ENCODE measurements at regions not wholly inside any gene's neighbourhood (a gene's known extent, or its start where the extent isn't known, plus 50 kb on each side); places are given as distances from the start of the nearest gene placed in this dataset.
A peak's percentile ranks its signal among the peaks of the same experiment; 100 is the strongest.

GRCh38 chr17:63337579-63337978 is 108.5 kb downstream of the CYB561 start:
- peak; percentile 6 for ATAC-seq (ENCODE audit: insufficient number of reproducible peaks, low FRiP score, low read depth)
- no peak overlapping the region for H3K4me3 ChIP-seq
- H3K27me3 ChIP-seq (replicated peaks; ENCODE audit: insufficient read depth): no peaks in the 10 kb centered on the region
- no peak overlapping the region for H3K27ac ChIP-seq
- no peak for TF ChIP-seq CTCF (IDR thresholded peaks at IDR 0.05)
- no peak for DNase-seq (ENCODE audit: low spot score)
- H3K36me3 ChIP-seq: no peaks in the 10 kb centered on the region
- no peaks in the 10 kb centered on the region for H3K9me3 ChIP-seq
- peaks cover 16 to 26% of the 10 kb centered on the region in 2 donors for H3K4me1 ChIP-seq (ENCODE audit: control insufficient read depth in 1 of 2, low read depth in 2 of 2)

DNA sequence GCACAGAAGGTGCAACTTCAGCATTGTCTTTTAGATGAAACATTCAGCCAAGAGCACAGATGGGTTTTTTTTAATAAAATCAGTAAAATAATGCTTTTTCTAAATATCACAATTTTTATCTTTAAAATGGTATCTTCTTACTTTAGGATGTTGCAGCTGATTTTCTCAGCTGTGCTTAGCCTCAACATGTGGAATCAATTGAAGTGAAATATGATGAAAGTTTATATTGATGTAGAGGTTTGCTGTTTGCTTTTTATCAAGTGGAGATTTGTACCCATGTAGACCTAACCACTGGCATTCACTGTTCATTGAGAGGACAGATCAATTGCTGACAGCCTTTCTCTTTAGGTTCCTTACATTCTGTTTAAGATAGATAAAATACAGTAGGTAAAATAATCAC is 107.8 kb downstream of the CYB561 start:
- no peaks in the 10 kb centered on the region for H3K9me3 ChIP-seq
- DNase-seq (ENCODE audit: low spot score): no peak

DNA sequence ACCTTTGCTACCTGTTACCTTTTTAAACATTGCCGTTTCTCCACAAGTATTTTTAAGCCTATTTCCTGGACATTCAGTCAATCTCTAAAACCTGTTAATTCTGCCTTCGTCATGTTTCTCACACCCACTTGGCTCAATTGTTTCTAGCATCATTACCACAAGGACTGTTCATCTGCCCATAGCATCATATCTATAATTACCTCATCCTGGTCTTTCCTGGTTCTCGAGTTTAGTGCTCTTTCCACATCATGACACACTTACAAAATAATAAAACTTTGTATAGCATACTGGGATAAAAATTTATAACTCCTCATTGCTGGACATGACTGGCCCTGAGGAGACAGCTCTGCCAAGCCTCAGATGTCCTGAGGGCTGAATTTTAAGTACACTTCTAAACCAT is 104.8 kb downstream of the CYB561 start:
- H3K36me3 ChIP-seq: no peaks in the 10 kb centered on the region
- ATAC-seq (ENCODE audit: insufficient number of reproducible peaks, low FRiP score, low read depth): no peak
- no peak overlapping the region for H3K27ac ChIP-seq
- no peak overlapping the region for H3K4me3 ChIP-seq
- TF ChIP-seq CTCF (IDR thresholded peaks at IDR 0.05): no peak
- H3K27me3 ChIP-seq (replicated peaks; ENCODE audit: insufficient read depth): no peaks in the 10 kb centered on the region
- no peaks in the 10 kb centered on the region for H3K9me3 ChIP-seq
- peaks cover 5 to 8% of the 10 kb centered on the region in 2 donors for H3K4me1 ChIP-seq (ENCODE audit: control insufficient read depth in 1 of 2, low read depth in 2 of 2)
- DNase-seq (ENCODE audit: low spot score): no peak

More for the DNA sequence above, 107.8 kb downstream of the CYB561 start:
- H3K36me3 ChIP-seq: no peaks in the 10 kb centered on the region
- H3K4me1 ChIP-seq (ENCODE audit: control insufficient read depth in 1 of 2, low read depth in 2 of 2): peaks cover 16 to 25% of the 10 kb centered on the region in 2 donors
- TF ChIP-seq CTCF (IDR thresholded peaks at IDR 0.05): no peak
- ATAC-seq (ENCODE audit: insufficient number of reproducible peaks, low FRiP score, low read depth): no peak
- no peak overlapping the region for H3K4me3 ChIP-seq
- H3K27me3 ChIP-seq (replicated peaks; ENCODE audit: insufficient read depth): no peaks in the 10 kb centered on the region
- H3K27ac ChIP-seq: no peak overlapping the region

DNA sequence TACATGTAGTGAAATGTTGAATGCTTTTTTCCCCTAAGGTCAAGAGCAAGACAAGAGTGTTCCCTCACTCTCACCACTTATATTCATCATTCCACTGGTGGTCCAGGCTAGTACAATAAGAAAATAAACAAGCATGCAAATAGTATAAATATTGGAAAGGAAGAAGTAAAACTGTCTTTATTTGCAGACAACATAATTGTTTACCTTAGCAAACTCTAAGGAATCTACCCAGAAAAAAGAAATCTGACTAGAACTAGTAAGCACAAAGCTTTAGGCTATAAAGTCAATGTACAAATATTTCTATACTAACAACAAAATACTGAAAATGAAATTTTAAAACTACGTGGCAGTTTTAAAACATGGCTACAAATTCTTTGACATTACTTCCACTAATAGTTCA is 101.7 kb downstream of the CYB561 start:
- Histone ChIP-seq H3K4me1 (ENCODE audit: control insufficient read depth in 1 of 2, low read depth in 2 of 2) (peaks cover 1 to 2% of the 10 kb centered on the region in 2 donors), H3K27ac (no peak overlapping the region), H3K36me3 (no peaks in the 10 kb centered on the region), H3K4me3 (no peak overlapping the region), H3K9me3 (no peaks in the 10 kb centered on the region), H3K27me3 (replicated peaks; ENCODE audit: insufficient read depth) (no peaks in the 10 kb centered on the region)
- TF ChIP-seq CTCF (IDR thresholded peaks at IDR 0.05): no peak
- no peak for ATAC-seq (ENCODE audit: insufficient number of reproducible peaks, low FRiP score, low read depth)
- DNase-seq (ENCODE audit: low spot score): no peak

DNA sequence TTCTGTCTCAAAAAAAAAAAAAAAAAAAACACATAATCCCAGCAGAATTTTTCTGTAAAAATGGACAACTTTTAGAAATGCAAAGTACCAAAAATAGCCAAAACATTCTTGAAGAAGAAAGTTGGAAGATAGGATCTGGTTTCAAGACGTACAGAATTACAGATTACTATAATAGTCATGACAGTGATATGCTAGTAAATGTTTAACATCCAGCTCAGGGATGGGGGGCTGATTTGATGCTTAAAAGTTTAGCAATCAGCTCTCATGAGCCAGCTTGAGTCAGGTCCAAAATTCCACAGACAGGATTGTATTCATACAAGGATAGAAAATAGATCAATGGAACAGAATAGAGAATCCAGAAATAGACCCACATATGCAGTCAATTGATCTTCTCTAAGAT is 100.5 kb downstream of the CYB561 start:
- no peaks in the 10 kb centered on the region for H3K36me3 ChIP-seq
- no peaks in the 10 kb centered on the region for H3K9me3 ChIP-seq
- DNase-seq (ENCODE audit: low spot score): no peak
- H3K4me1 ChIP-seq (ENCODE audit: control insufficient read depth in 1 of 2, low read depth in 2 of 2): peaks cover 7 to 11% of the 10 kb centered on the region in 2 donors
- no peak for TF ChIP-seq CTCF (IDR thresholded peaks at IDR 0.05)
- ATAC-seq (ENCODE audit: insufficient number of reproducible peaks, low FRiP score, low read depth): no peak
- no peaks in the 10 kb centered on the region for H3K27me3 ChIP-seq (replicated peaks; ENCODE audit: insufficient read depth)
- no peak overlapping the region for H3K27ac ChIP-seq
- no peak overlapping the region for H3K4me3 ChIP-seq
